ENCODE measurements at regions not wholly inside any gene's neighbourhood (a gene's known extent, or its start where the extent isn't known, plus 50 kb on each side); places are given as distances from the start of the nearest gene placed in this dataset.

GRCh38 chr4:13266687-13267086 lies 217.5 kb downstream of the RAB28 start:
- no peaks in the 10 kb centered on the region for H3K36me3 ChIP-seq (ENCODE audit: low read depth)
- H3K4me1 ChIP-seq (replicated peaks; ENCODE audit: insufficient read depth): no peaks in the 10 kb centered on the region
- no TSS peak for BruUV-seq (replicated peaks)
- H3K9me3 ChIP-seq (ENCODE audit: insufficient read depth, low read depth): no peaks in the 10 kb centered on the region
- no peak for DNase-seq
- H3K4me3 ChIP-seq: no peak overlapping the region
- no peaks in the 10 kb centered on the region for H3K79me2 ChIP-seq (ENCODE audit: low read depth)
- H3F3A ChIP-seq (ENCODE audit: insufficient read depth, low read depth): no peaks in the 10 kb centered on the region
- no peak overlapping the region for H3K27ac ChIP-seq
- H3K4me2 ChIP-seq: no peak overlapping the region
- H2AFZ ChIP-seq: no peak overlapping the region
- H3K27me3 ChIP-seq (ENCODE audit: insufficient read depth, low read depth): no peaks in the 10 kb centered on the region
- ChIA-PET CTCF (no interaction called here), POLR2A (ENCODE audit: unreplicated experiment) (no interaction called here)
- TF ChIP-seq, protein P1, sequence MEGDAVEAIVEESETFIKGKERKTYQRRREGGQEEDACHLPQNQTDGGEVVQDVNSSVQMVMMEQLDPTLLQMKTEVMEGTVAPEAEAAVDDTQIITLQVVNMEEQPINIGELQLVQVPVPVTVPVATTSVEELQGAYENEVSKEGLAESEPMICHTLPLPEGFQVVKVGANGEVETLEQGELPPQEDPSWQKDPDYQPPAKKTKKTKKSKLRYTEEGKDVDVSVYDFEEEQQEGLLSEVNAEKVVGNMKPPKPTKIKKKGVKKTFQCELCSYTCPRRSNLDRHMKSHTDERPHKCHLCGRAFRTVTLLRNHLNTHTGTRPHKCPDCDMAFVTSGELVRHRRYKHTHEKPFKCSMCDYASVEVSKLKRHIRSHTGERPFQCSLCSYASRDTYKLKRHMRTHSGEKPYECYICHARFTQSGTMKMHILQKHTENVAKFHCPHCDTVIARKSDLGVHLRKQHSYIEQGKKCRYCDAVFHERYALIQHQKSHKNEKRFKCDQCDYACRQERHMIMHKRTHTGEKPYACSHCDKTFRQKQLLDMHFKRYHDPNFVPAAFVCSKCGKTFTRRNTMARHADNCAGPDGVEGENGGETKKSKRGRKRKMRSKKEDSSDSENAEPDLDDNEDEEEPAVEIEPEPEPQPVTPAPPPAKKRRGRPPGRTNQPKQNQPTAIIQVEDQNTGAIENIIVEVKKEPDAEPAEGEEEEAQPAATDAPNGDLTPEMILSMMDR (conservative IDR thresholded peaks at IDR 0.05): no peak
- TF ChIP-seq EZH2 (IDR thresholded peaks at IDR 0.05; ENCODE audit: low read depth): no peak
- no peaks in the 10 kb centered on the region for H3K9me2 ChIP-seq (ENCODE audit: insufficient read depth)
- no peaks in the 10 kb centered on the region for H4K20me1 ChIP-seq (ENCODE audit: insufficient read depth)
- intact Hi-C loops (cut with micrococcal nuclease; ENCODE audit: unreplicated experiment): no loop called here

DNA sequence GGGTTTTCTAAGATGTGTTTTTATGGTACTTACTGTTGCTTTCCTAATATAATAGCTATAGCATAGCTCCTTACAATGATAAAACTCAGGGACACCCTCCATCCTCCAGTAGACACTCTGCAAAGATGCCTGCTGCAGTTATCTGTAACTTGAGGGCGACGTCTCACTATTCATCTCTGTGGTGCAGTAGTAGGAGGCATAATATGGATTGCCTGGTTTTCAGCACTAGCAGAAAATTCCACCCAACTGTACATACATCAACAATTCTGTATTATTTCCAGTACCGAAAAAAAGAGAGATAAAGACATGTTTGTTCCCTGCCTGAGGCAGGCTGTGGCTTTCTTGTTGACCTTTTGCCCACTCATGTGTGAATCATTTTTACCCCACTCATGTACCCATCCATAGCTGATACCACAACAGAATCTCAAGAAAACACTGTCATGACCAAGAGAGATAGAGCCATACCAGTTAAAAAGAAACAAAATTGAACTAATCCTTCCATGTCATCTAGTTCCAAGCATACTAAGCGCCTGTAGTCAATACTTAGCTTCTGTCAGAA lies 220.1 kb downstream of the RAB28 start:
- CTCF ChIA-PET: no interaction called here
- Histone ChIP-seq H3K4me1 (replicated peaks; ENCODE audit: insufficient read depth) (no peaks in the 10 kb centered on the region), H3K36me3 (ENCODE audit: low read depth) (no peaks in the 10 kb centered on the region), H3K4me3 (no peak overlapping the region), H3K4me2 (no peak overlapping the region), H3F3A (ENCODE audit: insufficient read depth, low read depth) (no peaks in the 10 kb centered on the region), H3K27me3 (ENCODE audit: insufficient read depth, low read depth) (no peaks in the 10 kb centered on the region), H2AFZ (no peak overlapping the region), H3K9me2 (ENCODE audit: insufficient read depth) (no peaks in the 10 kb centered on the region), H4K20me1 (ENCODE audit: insufficient read depth) (no peaks in the 10 kb centered on the region), H3K9me3 (ENCODE audit: insufficient read depth, low read depth) (no peaks in the 10 kb centered on the region), H3K79me2 (ENCODE audit: low read depth) (no peaks in the 10 kb centered on the region), H3K27ac (no peak overlapping the region)
- POLR2A ChIA-PET (ENCODE audit: unreplicated experiment): no interaction called here
- no peak for TF ChIP-seq EZH2 (IDR thresholded peaks at IDR 0.05; ENCODE audit: low read depth)
- TF ChIP-seq, protein P1 (conservative IDR thresholded peaks at IDR 0.05): no peak
- BruUV-seq (replicated peaks): no TSS peak
- intact Hi-C loops (cut with micrococcal nuclease; ENCODE audit: unreplicated experiment): no loop called here
- DNase-seq: no peak

- Histone ChIP-seq H3K27ac (no peak overlapping the region), H3K27me3 (ENCODE audit: insufficient read depth, low read depth) (no peaks in the 10 kb centered on the region), H3K36me3 (ENCODE audit: low read depth) (no peaks in the 10 kb centered on the region), H3K4me3 (no peak overlapping the region), H3K4me1 (replicated peaks; ENCODE audit: insufficient read depth) (no peaks in the 10 kb centered on the region), H3K9me2 (ENCODE audit: insufficient read depth) (no peaks in the 10 kb centered on the region), H3F3A (ENCODE audit: insufficient read depth, low read depth) (no peaks in the 10 kb centered on the region), H3K4me2 (no peak overlapping the region), H2AFZ (no peak overlapping the region), H3K79me2 (ENCODE audit: low read depth) (no peaks in the 10 kb centered on the region), H3K9me3 (ENCODE audit: insufficient read depth, low read depth) (no peaks in the 10 kb centered on the region), H4K20me1 (ENCODE audit: insufficient read depth) (no peaks in the 10 kb centered on the region)
- intact Hi-C loops (cut with micrococcal nuclease; ENCODE audit: unreplicated experiment): no loop called here
- no TSS peak for BruUV-seq (replicated peaks)
- TF ChIP-seq, protein P1 (conservative IDR thresholded peaks at IDR 0.05): no peak
- TF ChIP-seq EZH2 (IDR thresholded peaks at IDR 0.05; ENCODE audit: low read depth): no peak
- CTCF ChIA-PET: no interaction called here
- DNase-seq: peak in 1 of 2 experiments; percentile 31
- POLR2A ChIA-PET (ENCODE audit: unreplicated experiment): no interaction called here
Measured at GRCh38 chr4:13262816-13263215, 221.3 kb downstream of the RAB28 start.

Measured in PC-9 (cell line).